GM10248 (cell line): ENCODE measurements at regions not wholly inside any gene's neighbourhood (a gene's known extent, or its start where the extent isn't known, plus 50 kb on each side); places are given as distances from the start of the nearest gene placed in this dataset.

ENCODE experiments used
- CTCF ChIA-PET: fragments of 300-600 bp; sonication (Branson Sonifier 250); formaldehyde crosslinking; extraction: SDS; loops from one replicate; lab custom pipeline; 2021; ENCODE audit warnings: antibody characterized with exemption; lab: Yijun Ruan, JAX
- POLR2A ChIA-PET: fragments of 350-650 bp; sonication (Branson Sonifier 250); formaldehyde crosslinking; extraction: SDS; loops from one replicate; lab custom pipeline; 2020; ENCODE audit warnings: antibody characterized with exemption; lab: Yijun Ruan, JAX
- DNase-seq: peaks from one replicate; pipeline ENCODE4 v3.0.0; 2012; ENCODE audit errors: extremely low spot score
- CTCF ChIP-seq: IDR thresholded peaks from 2 replicates; pipeline ENCODE4 v1.5.1; 2012; ENCODE audit warnings: mild to moderate bottlenecking, low read depth; ENCODE audit errors: extremely low read depth, missing control alignments, control extremely low read depth

GRCh38 chr14:30297876-30298795 is 260.8 kb upstream of the G2E3 start:
- TF ChIP-seq CTCF, result no peak
- DNase-seq, result no peak
- ChIA-PET CTCF (interaction anchor here (1.4 to 3.0 kb wide), 3 partner anchors 14 to 27 kb away, joined by 3 to 11 read pairs (median 4); no protein-coding TSS in a partner anchor), POLR2A (no interaction called here)

GRCh38 chr14:30299915-30300314 is 259.0 kb upstream of the G2E3 start:
- CTCF ChIA-PET, result interaction anchor here (1.0 to 1.5 kb wide), 2 partner anchors 9 to 16 kb away, joined by 3 read pairs; no protein-coding TSS in a partner anchor
- DNase-seq, result no peak
- TF ChIP-seq CTCF, result no peak
- POLR2A ChIA-PET, result no interaction called here

- ChIA-PET POLR2A (no interaction called here), CTCF (interaction anchor here (1.1 to 1.2 kb wide), 2 partner anchors 33 to 78 kb away, joined by 3 to 4 read pairs; no protein-coding TSS in a partner anchor)
- TF ChIP-seq CTCF, result no peak
- DNase-seq, result no peak
Observed at GRCh38 chr14:30303350-30303749, 255.6 kb upstream of the G2E3 start.

GRCh38 chr14:30305346-30305745 is 253.6 kb upstream of the G2E3 start:
- POLR2A ChIA-PET, result no interaction called here
- no peak for DNase-seq
- TF ChIP-seq CTCF, result no peak

GRCh38 chr14:30309405-30309804 is 249.6 kb upstream of the G2E3 start:
- CTCF ChIA-PET, result interaction anchor here (1.0 kb wide), 1 partner anchor 9 kb away, joined by 3 read pairs; no protein-coding TSS in a partner anchor
- no peak for TF ChIP-seq CTCF
- POLR2A ChIA-PET, result no interaction called here
- DNase-seq, result no peak

More at GRCh38 chr14:30305346-30305745, 253.6 kb upstream of the G2E3 start:
- CTCF ChIA-PET, result interaction anchor here (0.8 to 2.0 kb wide), 3 partner anchors 10 to 35 kb away, joined by 3 to 10 read pairs (median 6); no protein-coding TSS in a partner anchor

GRCh38 chr14:30312214-30312613 is 246.7 kb upstream of the G2E3 start:
- DNase-seq, result peak; percentile 14
- POLR2A ChIA-PET, result no interaction called here
- no peak for TF ChIP-seq CTCF
- CTCF ChIA-PET, result no interaction called here
